Neural cell (in vitro differentiated cells): ENCODE measurements at regions not wholly inside any gene's neighbourhood (a gene's known extent, or its start where the extent isn't known, plus 50 kb on each side); places are given as distances from the start of the nearest gene placed in this dataset.

Experiments used
- H2AFZ ChIP-seq: fragments of 200-600, 300-800 bp; sonication (generic), shearing (Covaris generic); 2 replicates; pipeline ENCODE4 v1.6.0; 2014; ENCODE audit warnings: low read depth, mild to moderate bottlenecking, antibody characterized with exemption, low read length, moderate library complexity
- H3F3A ChIP-seq: fragments of 200-600 bp; shearing (Covaris generic); 2 replicates; pipeline ENCODE4 v1.6.1; 2016; ENCODE audit warnings: mild to moderate bottlenecking, moderate library complexity, mixed read lengths, antibody characterized with exemption, low read length; ENCODE audit not compliant: insufficient read depth, poor library complexity, severe bottlenecking
- H3K27ac ChIP-seq: fragments of 200-600, 300-800 bp; sonication (generic), shearing (Covaris generic); 2 replicates; pipeline ENCODE4 v1.5.1; 2014; ENCODE audit warnings: mild to moderate bottlenecking, low read length, moderate library complexity
- H3K27me3 ChIP-seq: fragments of 300-800, 200-600 bp; sonication (generic), shearing (Covaris generic); 2 replicates; pipeline ENCODE4 v1.6.0; 2014; ENCODE audit warnings: mild to moderate bottlenecking, low read depth, low read length, moderate library complexity; ENCODE audit not compliant: insufficient read depth
- H3K36me3 ChIP-seq: fragments of 300-800, 200-600 bp; sonication (generic), shearing (Covaris generic); 2 replicates; pipeline ENCODE4 v1.5.1; 2014; ENCODE audit warnings: mild to moderate bottlenecking, antibody characterized with exemption, low read length, moderate library complexity; ENCODE audit not compliant: insufficient read depth
- H3K4me2 ChIP-seq: fragments of 300-800, 200-600 bp; sonication (generic), shearing (Covaris generic); 2 replicates; pipeline ENCODE4 v1.6.0; 2014; ENCODE audit warnings: mild to moderate bottlenecking, low read length
- H3K4me3 ChIP-seq: fragments of 300-800, 200-600 bp; sonication (generic), shearing (Covaris generic); 2 replicates; pipeline ENCODE4 v1.5.1; 2014; ENCODE audit warnings: mild to moderate bottlenecking, low read length, moderate library complexity
- H3K79me2 ChIP-seq: fragments of 200-600 bp; shearing (Covaris generic); replicated peaks from 2 replicates; pipeline ENCODE4 v1.6.0; 2014; ENCODE audit warnings: mild to moderate bottlenecking, low read length, moderate library complexity; ENCODE audit not compliant: insufficient read depth
- H3K9ac ChIP-seq: fragments of 300-800, 200-600 bp; sonication (generic), shearing (Covaris generic); 2 replicates; pipeline ENCODE4 v1.6.1; 2016; ENCODE audit warnings: mild to moderate bottlenecking, low read length, mixed read lengths
- H3K9me2 ChIP-seq: fragments of 200-600 bp; shearing (Covaris generic); 2 replicates; pipeline ENCODE4 v1.6.1; 2016; ENCODE audit warnings: mild to moderate bottlenecking, low read length, mixed read lengths; ENCODE audit not compliant: insufficient read depth
- H3K9me3 ChIP-seq: fragments of 200-600, 300-800 bp; sonication (generic), shearing (Covaris generic); 2 replicates; pipeline ENCODE4 v1.6.1; 2016; ENCODE audit warnings: mild to moderate bottlenecking, mixed run types, low read length, moderate library complexity, mixed read lengths
- H4K20me1 ChIP-seq: fragments of 200-600 bp; shearing (Covaris generic); 2 replicates; pipeline ENCODE4 v1.6.1; 2016; ENCODE audit warnings: mild to moderate bottlenecking, mixed run types; ENCODE audit not compliant: insufficient read depth
- EP300 ChIP-seq: fragments of 450-650 bp; conservative IDR thresholded peaks from 2 replicates; pipeline ENCODE4 v1.6.1; 2014; ENCODE audit warnings: antibody characterized with exemption, mild to moderate bottlenecking, moderate library complexity; ENCODE audit not compliant: poor library complexity, severe bottlenecking
- EZH2 ChIP-seq: fragments of 200-600, 300-800 bp; shearing (Covaris generic), sonication (generic); IDR thresholded peaks from 2 replicates; pipeline ENCODE4 v1.6.1; 2014; ENCODE audit warnings: antibody characterized with exemption, low read length, borderline replicate concordance, mild to moderate bottlenecking; ENCODE audit not compliant: insufficient read depth, poor library complexity, severe bottlenecking
- MXI1 ChIP-seq: fragments of 450-650 bp; conservative IDR thresholded peaks from 2 replicates; pipeline ENCODE4 v1.6.1; 2014; ENCODE audit warnings: antibody characterized with exemption, mild to moderate bottlenecking; ENCODE audit not compliant: poor library complexity, severe bottlenecking
- POLR2AphosphoS5 ChIP-seq: IDR thresholded peaks from 2 replicates; pipeline ENCODE4 v1.6.1; 2012
- RAD21 ChIP-seq: fragments of 450-650 bp; conservative IDR thresholded peaks from 2 replicates; pipeline ENCODE4 v1.6.1; 2014; ENCODE audit warnings: antibody characterized with exemption, mild to moderate bottlenecking, moderate library complexity
- REST ChIP-seq: IDR thresholded peaks from 2 replicates; pipeline ENCODE4 v1.6.1; 2012; ENCODE audit warnings: borderline replicate concordance
- SMC3 ChIP-seq: fragments of 450-650 bp; conservative IDR thresholded peaks from 2 replicates; pipeline ENCODE4 v1.6.1; 2014; ENCODE audit warnings: antibody characterized with exemption, mild to moderate bottlenecking, moderate library complexity; ENCODE audit not compliant: poor library complexity
- TAF1 ChIP-seq: IDR thresholded peaks from 2 replicates; pipeline ENCODE4 v1.6.1; 2012; ENCODE audit warnings: low read depth
- TF ChIP-seq, protein P1 (sequence below): fragments of 450-650 bp; IDR thresholded peaks from 2 replicates; pipeline ENCODE4 v1.5.1; 2014; ENCODE audit warnings: antibody characterized with exemption, mild to moderate bottlenecking, moderate library complexity; ENCODE audit not compliant: poor library complexity, severe bottlenecking

GRCh38 chr6:166751051-166751595 is 124.1 kb upstream of the RPS6KA2 start:
- no peak overlapping the region for H3K27ac ChIP-seq
- no peak overlapping the region for H3K4me3 ChIP-seq
- no peaks in the 10 kb centered on the region for H3K36me3 ChIP-seq
- H4K20me1 ChIP-seq = no peaks in the 10 kb centered on the region
- H3K27me3 ChIP-seq = no peaks in the 10 kb centered on the region
- H3F3A ChIP-seq = no peaks in the 10 kb centered on the region
- H3K9ac ChIP-seq = no peak overlapping the region
- H3K9me2 ChIP-seq = no peaks in the 10 kb centered on the region
- H3K9me3 ChIP-seq = no peaks in the 10 kb centered on the region
- TF ChIP-seq TAF1 (no peak), MXI1 (no peak), SMC3 (no peak), POLR2AphosphoS5 (no peak), REST (no peak), EZH2 (no peak), RAD21 (no peak), EP300 (no peak)
- TF ChIP-seq, protein P1, sequence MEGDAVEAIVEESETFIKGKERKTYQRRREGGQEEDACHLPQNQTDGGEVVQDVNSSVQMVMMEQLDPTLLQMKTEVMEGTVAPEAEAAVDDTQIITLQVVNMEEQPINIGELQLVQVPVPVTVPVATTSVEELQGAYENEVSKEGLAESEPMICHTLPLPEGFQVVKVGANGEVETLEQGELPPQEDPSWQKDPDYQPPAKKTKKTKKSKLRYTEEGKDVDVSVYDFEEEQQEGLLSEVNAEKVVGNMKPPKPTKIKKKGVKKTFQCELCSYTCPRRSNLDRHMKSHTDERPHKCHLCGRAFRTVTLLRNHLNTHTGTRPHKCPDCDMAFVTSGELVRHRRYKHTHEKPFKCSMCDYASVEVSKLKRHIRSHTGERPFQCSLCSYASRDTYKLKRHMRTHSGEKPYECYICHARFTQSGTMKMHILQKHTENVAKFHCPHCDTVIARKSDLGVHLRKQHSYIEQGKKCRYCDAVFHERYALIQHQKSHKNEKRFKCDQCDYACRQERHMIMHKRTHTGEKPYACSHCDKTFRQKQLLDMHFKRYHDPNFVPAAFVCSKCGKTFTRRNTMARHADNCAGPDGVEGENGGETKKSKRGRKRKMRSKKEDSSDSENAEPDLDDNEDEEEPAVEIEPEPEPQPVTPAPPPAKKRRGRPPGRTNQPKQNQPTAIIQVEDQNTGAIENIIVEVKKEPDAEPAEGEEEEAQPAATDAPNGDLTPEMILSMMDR = no peak
- H3K4me2 ChIP-seq = no peak overlapping the region
- no peak overlapping the region for H2AFZ ChIP-seq
- H3K79me2 ChIP-seq = no peaks in the 10 kb centered on the region

GRCh38 chr6:166750108-166750793 is 123.2 kb upstream of the RPS6KA2 start:
- Histone ChIP-seq H3K4me2 (no peak overlapping the region), H3K79me2 (no peaks in the 10 kb centered on the region), H3K9ac (no peak overlapping the region), H4K20me1 (no peaks in the 10 kb centered on the region), H3K9me2 (no peaks in the 10 kb centered on the region), H3K4me3 (no peak overlapping the region), H3K9me3 (no peaks in the 10 kb centered on the region), H3K27me3 (no peaks in the 10 kb centered on the region), H3F3A (no peaks in the 10 kb centered on the region), H3K36me3 (no peaks in the 10 kb centered on the region), H3K27ac (no peak overlapping the region), H2AFZ (no peak overlapping the region)
- no peak for TF ChIP-seq EZH2
- no peak for TF ChIP-seq SMC3
- no peak for TF ChIP-seq POLR2AphosphoS5
- no peak for TF ChIP-seq TAF1
- TF ChIP-seq RAD21 = no peak
- TF ChIP-seq, protein P1 = no peak
- no peak for TF ChIP-seq REST
- TF ChIP-seq MXI1 = no peak
- no peak for TF ChIP-seq EP300
